GM23338 (cell line): ENCODE measurements at regions not wholly inside any gene's neighbourhood (a gene's known extent, or its start where the extent isn't known, plus 50 kb on each side); places are given as distances from the start of the nearest gene placed in this dataset.

Source experiments
- ATAC-seq: fragments of 200-7000 bp; cut with Tn5 transposase; 3 replicates; pipeline ENCODE4 v1.9.1; 2020
- DNase-seq: peaks from one replicate; pipeline ENCODE4 v3.0.0-alpha.2; 2015; ENCODE audit warnings: low spot score
- H2AFZ ChIP-seq: fragments of 200-600 bp; sonication (generic); 2 replicates; pipeline ENCODE4 v1.8.0; 2016; ENCODE audit warnings: antibody characterized with exemption, mild to moderate bottlenecking, moderate library complexity
- H3F3A ChIP-seq: fragments of 200-600 bp; sonication (generic); replicated peaks from 2 replicates; pipeline ENCODE4 v1.8.0; 2017; ENCODE audit warnings: antibody characterized with exemption, mixed run types, low read depth
- H3K27ac ChIP-seq: fragments of 200-600 bp; sonication (generic); 2 replicates; pipeline ENCODE4 v1.6.1; 2016; ENCODE audit warnings: low read depth
- H3K27me3 ChIP-seq: fragments of 200-600 bp; sonication (generic); 2 replicates; pipeline ENCODE4 v1.8.0; 2016; ENCODE audit warnings: mild to moderate bottlenecking, mixed run types, moderate library complexity; ENCODE audit not compliant: insufficient read depth
- H3K36me3 ChIP-seq: fragments of 200-600 bp; sonication (generic); 2 replicates; pipeline ENCODE4 v1.8.0; 2016; ENCODE audit warnings: mild to moderate bottlenecking; ENCODE audit not compliant: insufficient read depth
- H3K4me1 ChIP-seq: fragments of 200-600 bp; sonication (generic); 2 replicates; pipeline ENCODE4 v1.8.0; 2016; ENCODE audit warnings: mild to moderate bottlenecking, moderate library complexity; ENCODE audit not compliant: insufficient read depth
- H3K4me2 ChIP-seq: fragments of 200-600 bp; sonication (generic); 2 replicates; pipeline ENCODE4 v1.7.1; 2017; ENCODE audit warnings: mixed run types
- H3K4me3 ChIP-seq: fragments of 200-600 bp; sonication (generic); 2 replicates; pipeline ENCODE4 v1.6.1; 2016; ENCODE audit warnings: mixed run types
- H3K79me2 ChIP-seq: fragments of 200-600 bp; sonication (generic); replicated peaks from 2 replicates; pipeline ENCODE4 v1.8.0; 2017; ENCODE audit warnings: mild to moderate bottlenecking; ENCODE audit not compliant: insufficient read depth
- H3K9me2 ChIP-seq: fragments of 200-600 bp; sonication (generic); 2 replicates; pipeline ENCODE4 v1.8.0; 2017; ENCODE audit not compliant: insufficient read depth
- H4K20me1 ChIP-seq: fragments of 200-600 bp; sonication (generic); replicated peaks from 2 replicates; pipeline ENCODE4 v1.8.0; 2017; ENCODE audit warnings: mild to moderate bottlenecking; ENCODE audit not compliant: insufficient read depth
- H3K27ac Mint-ChIP-seq: 2 replicates; pipeline ENCODE4 v1.8.0; 2020; ENCODE audit warnings: inconsistent platforms, mild to moderate bottlenecking, moderate library complexity, mixed read lengths
- H3K27me3 Mint-ChIP-seq: 3 replicates; pipeline ENCODE4 v1.8.0; 2022; ENCODE audit warnings: low read depth, mild to moderate bottlenecking, moderate library complexity, mixed read lengths, inconsistent platforms; ENCODE audit not compliant: insufficient read depth, poor library complexity
- H3K36me3 Mint-ChIP-seq: 3 replicates; pipeline ENCODE4 v1.8.0; 2021; ENCODE audit warnings: low read depth, mild to moderate bottlenecking, inconsistent platforms, moderate library complexity, mixed read lengths
- H3K4me1 Mint-ChIP-seq: 3 replicates; pipeline ENCODE4 v1.8.0; 2020; ENCODE audit warnings: mild to moderate bottlenecking, inconsistent platforms, mixed read lengths
- H3K4me3 Mint-ChIP-seq: 3 replicates; pipeline ENCODE4 v1.8.0; 2021; ENCODE audit warnings: moderate library complexity, mild to moderate bottlenecking, inconsistent platforms, mixed read lengths
- H3K9me3 Mint-ChIP-seq: 3 replicates; pipeline ENCODE4 v1.8.0; 2020; ENCODE audit warnings: moderate library complexity, mild to moderate bottlenecking, inconsistent platforms, mixed read lengths
- CREB1 ChIP-seq: fragments of 250-450 bp; sonication (Bioruptor Pico); IDR thresholded peaks from 2 replicates; pipeline ENCODE4 v1.5.0; 2020; ENCODE audit warnings: low read depth, mild to moderate bottlenecking, moderate library complexity
- ETS1 ChIP-seq: IDR thresholded peaks from 2 replicates; pipeline ENCODE4 v1.6.1; 2016; ENCODE audit warnings: antibody characterized with exemption
- EZH2 ChIP-seq: fragments of 200-600 bp; sonication (generic); IDR thresholded peaks from one replicate; pipeline ENCODE4 v1.8.0; 2017; ENCODE audit warnings: antibody characterized with exemption, mild to moderate bottlenecking, low read depth; ENCODE audit not compliant: unreplicated experiment
- EZH2phosphoT487 ChIP-seq: fragments of 200-600 bp; sonication (generic); IDR thresholded peaks from one replicate; pipeline ENCODE4 v1.8.1; 2018; ENCODE audit warnings: antibody characterized with exemption; ENCODE audit not compliant: unreplicated experiment
- JUNB ChIP-seq: IDR thresholded peaks from one replicate; pipeline ENCODE4 v1.6.1; 2016; ENCODE audit warnings: antibody characterized with exemption; ENCODE audit not compliant: unreplicated experiment
- NANOG ChIP-seq: IDR thresholded peaks from 2 replicates; pipeline ENCODE4 v1.6.1; 2016; ENCODE audit warnings: antibody characterized with exemption, borderline replicate concordance
- POLR2AphosphoS5 ChIP-seq: IDR thresholded peaks from 2 replicates; pipeline ENCODE4 v1.6.1; 2016; ENCODE audit warnings: antibody characterized with exemption, low read depth
- STAT1 ChIP-seq: IDR thresholded peaks from one replicate; pipeline ENCODE4 v1.6.1; 2016; ENCODE audit warnings: antibody characterized with exemption; ENCODE audit not compliant: unreplicated experiment
- ZNF114 ChIP-seq: fragments of 250-450 bp; sonication (Bioruptor Pico); IDR thresholded peaks from 2 replicates; pipeline ENCODE4 v1.5.0; 2020; ENCODE audit warnings: mild to moderate bottlenecking, moderate library complexity
- ZNF331 ChIP-seq: fragments of 250-450 bp; sonication (Bioruptor Pico); IDR thresholded peaks from 2 replicates; pipeline ENCODE4 v1.5.0; 2020; ENCODE audit warnings: low read depth, mild to moderate bottlenecking, moderate library complexity
- TF ChIP-seq, protein P1 (sequence below): fragments of 250-450 bp; sonication (Bioruptor Pico); IDR thresholded peaks from 2 replicates; pipeline ENCODE4 v1.5.0; 2020; ENCODE audit warnings: mild to moderate bottlenecking, moderate library complexity
- TF ChIP-seq, protein P2 (sequence below), 2 experiments: fragments of 200-600 bp in 1 of 2; sonication (generic) in 1 of 2; conservative IDR thresholded peaks; 2 replicates each; pipeline versions ENCODE4 v1.5.1 to v1.6.1; 2016 to 2017; ENCODE audit warnings: antibody characterized with exemption in 2 of 2, low read depth in 2 of 2, mild to moderate bottlenecking in 2 of 2, moderate library complexity in 1 of 2

DNA sequence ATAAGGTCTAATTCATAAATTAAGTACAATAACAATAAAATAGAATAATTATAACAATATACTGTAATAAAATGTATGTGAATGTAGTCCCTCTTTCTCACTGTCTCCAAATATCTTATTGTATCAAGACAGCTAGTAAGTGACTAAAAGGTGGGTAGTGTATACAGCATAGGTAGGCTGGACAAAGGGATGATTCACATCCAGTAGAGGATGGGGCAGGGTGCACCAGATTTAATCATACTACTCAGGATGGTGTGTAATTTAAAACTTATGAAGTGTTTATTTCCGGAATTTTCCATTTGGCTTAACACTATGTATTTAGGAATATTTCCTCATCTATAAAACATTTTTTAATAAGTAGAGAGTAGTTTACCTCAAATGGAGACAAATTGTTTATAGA is 876.1 kb upstream of the CADM2 start (continued):
- TF ChIP-seq ETS1 (no peak), ZNF331 (CRISPR knock-in tag) (no peak), EZH2 (no peak), NANOG (no peak), STAT1 (no peak), JUNB (no peak), EZH2phosphoT487 (no peak)

- Histone ChIP-seq H3K36me3 (no peaks in the 10 kb centered on the region), H4K20me1 (no peaks in the 10 kb centered on the region), H3K27me3 (no peaks in the 10 kb centered on the region), H3K4me1 (no peaks in the 10 kb centered on the region), H3K79me2 (no peaks in the 10 kb centered on the region), H3K4me2 (no peak overlapping the region), H3F3A (no peaks in the 10 kb centered on the region), H2AFZ (no peak overlapping the region), H3K27ac (no peak overlapping the region), H3K4me3 (no peak overlapping the region), H3K9me2 (no peaks in the 10 kb centered on the region)
- Mint-ChIP-seq H3K4me3 (no peak overlapping the region), H3K36me3 (peaks cover 8% of the 10 kb centered on the region; the same call in 2 of the 3 replicates), H3K27ac (no peak overlapping the region), H3K9me3 (peaks cover 16% of the 10 kb centered on the region), H3K27me3 (no peaks in the 10 kb centered on the region), H3K4me1 (no peaks in the 10 kb centered on the region)
- ATAC-seq = no peak
- DNase-seq = no peak
- TF ChIP-seq ZNF331 (CRISPR knock-in tag) (no peak), ZNF114 (no peak), POLR2AphosphoS5 (no peak), EZH2 (no peak), JUNB (no peak), CREB1 (CRISPR knock-in tag) (no peak)
- TF ChIP-seq, protein P1, sequence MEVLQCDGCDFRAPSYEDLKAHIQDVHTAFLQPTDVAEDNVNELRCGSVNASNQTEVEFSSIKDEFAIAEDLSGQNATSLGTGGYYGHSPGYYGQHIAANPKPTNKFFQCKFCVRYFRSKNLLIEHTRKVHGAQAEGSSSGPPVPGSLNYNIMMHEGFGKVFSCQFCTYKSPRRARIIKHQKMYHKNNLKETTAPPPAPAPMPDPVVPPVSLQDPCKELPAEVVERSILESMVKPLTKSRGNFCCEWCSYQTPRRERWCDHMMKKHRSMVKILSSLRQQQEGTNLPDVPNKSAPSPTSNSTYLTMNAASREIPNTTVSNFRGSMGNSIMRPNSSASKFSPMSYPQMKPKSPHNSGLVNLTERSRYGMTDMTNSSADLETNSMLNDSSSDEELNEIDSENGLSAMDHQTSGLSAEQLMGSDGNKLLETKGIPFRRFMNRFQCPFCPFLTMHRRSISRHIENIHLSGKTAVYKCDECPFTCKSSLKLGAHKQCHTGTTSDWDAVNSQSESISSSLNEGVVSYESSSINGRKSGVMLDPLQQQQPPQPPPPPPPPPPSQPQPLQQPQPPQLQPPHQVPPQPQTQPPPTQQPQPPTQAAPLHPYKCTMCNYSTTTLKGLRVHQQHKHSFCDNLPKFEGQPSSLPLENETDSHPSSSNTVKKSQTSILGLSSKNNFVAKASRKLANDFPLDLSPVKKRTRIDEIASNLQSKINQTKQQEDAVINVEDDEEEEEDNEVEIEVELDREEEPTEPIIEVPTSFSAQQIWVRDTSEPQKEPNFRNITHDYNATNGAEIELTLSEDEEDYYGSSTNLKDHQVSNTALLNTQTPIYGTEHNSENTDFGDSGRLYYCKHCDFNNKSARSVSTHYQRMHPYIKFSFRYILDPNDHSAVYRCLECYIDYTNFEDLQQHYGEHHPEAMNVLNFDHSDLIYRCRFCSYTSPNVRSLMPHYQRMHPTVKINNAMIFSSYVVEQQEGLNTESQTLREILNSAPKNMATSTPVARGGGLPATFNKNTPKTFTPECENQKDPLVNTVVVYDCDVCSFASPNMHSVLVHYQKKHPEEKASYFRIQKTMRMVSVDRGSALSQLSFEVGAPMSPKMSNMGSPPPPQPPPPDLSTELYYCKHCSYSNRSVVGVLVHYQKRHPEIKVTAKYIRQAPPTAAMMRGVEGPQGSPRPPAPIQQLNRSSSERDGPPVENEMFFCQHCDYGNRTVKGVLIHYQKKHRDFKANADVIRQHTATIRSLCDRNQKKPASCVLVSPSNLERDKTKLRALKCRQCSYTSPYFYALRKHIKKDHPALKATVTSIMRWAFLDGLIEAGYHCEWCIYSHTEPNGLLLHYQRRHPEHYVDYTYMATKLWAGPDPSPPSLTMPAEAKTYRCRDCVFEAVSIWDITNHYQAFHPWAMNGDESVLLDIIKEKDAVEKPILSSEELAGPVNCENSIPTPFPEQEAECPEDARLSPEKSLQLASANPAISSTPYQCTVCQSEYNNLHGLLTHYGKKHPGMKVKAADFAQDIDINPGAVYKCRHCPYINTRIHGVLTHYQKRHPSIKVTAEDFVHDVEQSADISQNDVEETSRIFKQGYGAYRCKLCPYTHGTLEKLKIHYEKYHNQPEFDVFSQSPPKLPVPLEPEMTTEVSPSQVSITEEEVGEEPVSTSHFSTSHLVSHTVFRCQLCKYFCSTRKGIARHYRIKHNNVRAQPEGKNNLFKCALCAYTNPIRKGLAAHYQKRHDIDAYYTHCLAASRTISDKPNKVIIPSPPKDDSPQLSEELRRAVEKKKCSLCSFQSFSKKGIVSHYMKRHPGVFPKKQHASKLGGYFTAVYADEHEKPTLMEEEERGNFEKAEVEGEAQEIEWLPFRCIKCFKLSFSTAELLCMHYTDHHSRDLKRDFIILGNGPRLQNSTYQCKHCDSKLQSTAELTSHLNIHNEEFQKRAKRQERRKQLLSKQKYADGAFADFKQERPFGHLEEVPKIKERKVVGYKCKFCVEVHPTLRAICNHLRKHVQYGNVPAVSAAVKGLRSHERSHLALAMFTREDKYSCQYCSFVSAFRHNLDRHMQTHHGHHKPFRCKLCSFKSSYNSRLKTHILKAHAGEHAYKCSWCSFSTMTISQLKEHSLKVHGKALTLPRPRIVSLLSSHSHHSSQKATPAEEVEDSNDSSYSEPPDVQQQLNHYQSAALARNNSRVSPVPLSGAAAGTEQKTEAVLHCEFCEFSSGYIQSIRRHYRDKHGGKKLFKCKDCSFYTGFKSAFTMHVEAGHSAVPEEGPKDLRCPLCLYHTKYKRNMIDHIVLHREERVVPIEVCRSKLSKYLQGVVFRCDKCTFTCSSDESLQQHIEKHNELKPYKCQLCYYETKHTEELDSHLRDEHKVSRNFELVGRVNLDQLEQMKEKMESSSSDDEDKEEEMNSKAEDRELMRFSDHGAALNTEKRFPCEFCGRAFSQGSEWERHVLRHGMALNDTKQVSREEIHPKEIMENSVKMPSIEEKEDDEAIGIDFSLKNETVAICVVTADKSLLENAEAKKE (CRISPR knock-in tag) = no peak
- TF ChIP-seq, protein P2, sequence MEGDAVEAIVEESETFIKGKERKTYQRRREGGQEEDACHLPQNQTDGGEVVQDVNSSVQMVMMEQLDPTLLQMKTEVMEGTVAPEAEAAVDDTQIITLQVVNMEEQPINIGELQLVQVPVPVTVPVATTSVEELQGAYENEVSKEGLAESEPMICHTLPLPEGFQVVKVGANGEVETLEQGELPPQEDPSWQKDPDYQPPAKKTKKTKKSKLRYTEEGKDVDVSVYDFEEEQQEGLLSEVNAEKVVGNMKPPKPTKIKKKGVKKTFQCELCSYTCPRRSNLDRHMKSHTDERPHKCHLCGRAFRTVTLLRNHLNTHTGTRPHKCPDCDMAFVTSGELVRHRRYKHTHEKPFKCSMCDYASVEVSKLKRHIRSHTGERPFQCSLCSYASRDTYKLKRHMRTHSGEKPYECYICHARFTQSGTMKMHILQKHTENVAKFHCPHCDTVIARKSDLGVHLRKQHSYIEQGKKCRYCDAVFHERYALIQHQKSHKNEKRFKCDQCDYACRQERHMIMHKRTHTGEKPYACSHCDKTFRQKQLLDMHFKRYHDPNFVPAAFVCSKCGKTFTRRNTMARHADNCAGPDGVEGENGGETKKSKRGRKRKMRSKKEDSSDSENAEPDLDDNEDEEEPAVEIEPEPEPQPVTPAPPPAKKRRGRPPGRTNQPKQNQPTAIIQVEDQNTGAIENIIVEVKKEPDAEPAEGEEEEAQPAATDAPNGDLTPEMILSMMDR (conservative IDR thresholded peaks at IDR 0.05; ENCODE audit: low read depth in 2 of 2) = no peak
Measured at GRCh38 chr3:84092907-84093306, 865.9 kb upstream of the CADM2 start.
